Fibroblast of the aortic adventitia (primary cell): ENCODE measurements at regions not wholly inside any gene's neighbourhood (a gene's known extent, or its start where the extent isn't known, plus 50 kb on each side); places are given as distances from the start of the nearest gene placed in this dataset.
"Not testable (repeated sequence)": the region's sequence is repeated elsewhere in the genome, so short reads cannot be mapped to it uniquely, and the experiment has no call there.

Source experiments
- DNase-seq: peaks from one replicate; pipeline ENCODE4 v3.0.0-alpha.2; 2010; ENCODE audit warnings: low read depth
- H3K4me3 ChIP-seq: 2 replicates; pipeline ENCODE4 v1.5.1; 2011; ENCODE audit warnings: low read depth, mild to moderate bottlenecking, control low read depth, low read length, moderate library complexity
- TF ChIP-seq, protein P1 (sequence below): IDR thresholded peaks from 2 replicates; pipeline ENCODE4 v1.5.1; 2011; ENCODE audit warnings: mild to moderate bottlenecking, low read length, control low read depth, inconsistent platforms; ENCODE audit not compliant: insufficient read depth

DNA sequence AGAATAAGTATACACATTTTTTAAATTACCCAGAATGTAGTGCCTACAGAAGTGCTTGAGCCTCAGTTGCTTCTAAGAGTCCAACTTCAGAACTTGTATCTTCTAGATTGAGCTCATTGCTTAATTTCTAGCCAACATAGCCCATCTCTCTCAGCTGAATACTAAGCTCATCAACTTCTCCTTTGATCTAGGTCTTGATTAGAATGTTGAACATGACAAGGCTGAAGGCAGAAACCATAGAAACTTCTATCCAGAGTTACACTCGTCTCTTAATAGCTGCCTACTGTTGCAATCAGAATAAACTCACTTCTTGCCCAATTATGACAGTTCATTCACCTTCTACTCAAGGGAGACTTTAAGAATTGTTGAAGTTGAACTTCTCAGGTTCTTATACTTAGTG, 327.3 kb upstream of the THBS1 start:
- DNase-seq, result no peak
- TF ChIP-seq, protein P1, sequence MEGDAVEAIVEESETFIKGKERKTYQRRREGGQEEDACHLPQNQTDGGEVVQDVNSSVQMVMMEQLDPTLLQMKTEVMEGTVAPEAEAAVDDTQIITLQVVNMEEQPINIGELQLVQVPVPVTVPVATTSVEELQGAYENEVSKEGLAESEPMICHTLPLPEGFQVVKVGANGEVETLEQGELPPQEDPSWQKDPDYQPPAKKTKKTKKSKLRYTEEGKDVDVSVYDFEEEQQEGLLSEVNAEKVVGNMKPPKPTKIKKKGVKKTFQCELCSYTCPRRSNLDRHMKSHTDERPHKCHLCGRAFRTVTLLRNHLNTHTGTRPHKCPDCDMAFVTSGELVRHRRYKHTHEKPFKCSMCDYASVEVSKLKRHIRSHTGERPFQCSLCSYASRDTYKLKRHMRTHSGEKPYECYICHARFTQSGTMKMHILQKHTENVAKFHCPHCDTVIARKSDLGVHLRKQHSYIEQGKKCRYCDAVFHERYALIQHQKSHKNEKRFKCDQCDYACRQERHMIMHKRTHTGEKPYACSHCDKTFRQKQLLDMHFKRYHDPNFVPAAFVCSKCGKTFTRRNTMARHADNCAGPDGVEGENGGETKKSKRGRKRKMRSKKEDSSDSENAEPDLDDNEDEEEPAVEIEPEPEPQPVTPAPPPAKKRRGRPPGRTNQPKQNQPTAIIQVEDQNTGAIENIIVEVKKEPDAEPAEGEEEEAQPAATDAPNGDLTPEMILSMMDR, result no peak
- no peak overlapping the region for H3K4me3 ChIP-seq

DNA sequence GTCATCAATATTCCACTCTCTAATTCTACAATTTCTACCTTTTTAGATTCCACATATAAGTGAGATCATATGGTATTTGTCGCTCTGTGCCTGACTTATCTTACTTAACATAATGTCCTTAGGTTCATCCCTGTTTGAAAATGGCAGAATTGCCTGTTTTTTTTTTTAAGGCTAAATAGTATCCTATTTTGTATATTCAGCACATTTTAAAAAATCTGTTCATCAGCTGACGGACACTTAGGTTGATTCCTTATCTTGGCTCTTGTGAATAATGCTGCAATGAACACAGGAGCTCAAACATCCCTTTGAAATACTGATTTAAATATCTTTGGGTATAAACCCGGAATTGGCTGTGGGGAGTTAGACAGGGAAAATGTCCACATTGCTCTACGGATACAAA, 326.7 kb upstream of the THBS1 start:
- H3K4me3 ChIP-seq, result no peak overlapping the region
- no peak for DNase-seq
- TF ChIP-seq, protein P1, result no peak

DNA sequence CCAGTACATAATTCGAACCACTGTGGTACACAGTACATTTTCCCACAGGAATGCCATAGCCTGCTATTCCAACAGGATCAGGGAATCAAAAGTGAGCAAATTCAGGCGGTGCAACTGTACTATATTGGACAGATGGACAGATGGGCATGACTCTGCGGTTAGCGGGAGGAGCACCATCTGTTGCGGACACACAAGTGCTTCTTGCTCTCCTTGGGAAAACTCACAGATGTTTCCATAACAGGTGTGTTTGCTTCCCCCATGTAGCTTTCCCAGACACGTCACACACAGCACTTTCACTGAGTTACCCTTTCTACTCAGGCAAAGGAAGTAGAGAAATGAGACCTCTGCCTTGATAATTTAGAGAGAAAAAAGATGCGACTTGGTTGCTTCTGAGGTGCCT, 325.1 kb upstream of the THBS1 start:
- TF ChIP-seq, protein P1, result no peak
- DNase-seq, result no peak
- H3K4me3 ChIP-seq, result no peak overlapping the region

- no peak for DNase-seq
- TF ChIP-seq, protein P1, result no peak
- no peak overlapping the region for H3K4me3 ChIP-seq
These were observed 320.5 kb upstream of the THBS1 start for GRCh38 chr15:39260391-39260790.

- DNase-seq, result no peak
- no peak overlapping the region for H3K4me3 ChIP-seq
- TF ChIP-seq, protein P1, result no peak
These were observed 320.1 kb upstream of the THBS1 start for GRCh38 chr15:39260791-39261190.

DNA sequence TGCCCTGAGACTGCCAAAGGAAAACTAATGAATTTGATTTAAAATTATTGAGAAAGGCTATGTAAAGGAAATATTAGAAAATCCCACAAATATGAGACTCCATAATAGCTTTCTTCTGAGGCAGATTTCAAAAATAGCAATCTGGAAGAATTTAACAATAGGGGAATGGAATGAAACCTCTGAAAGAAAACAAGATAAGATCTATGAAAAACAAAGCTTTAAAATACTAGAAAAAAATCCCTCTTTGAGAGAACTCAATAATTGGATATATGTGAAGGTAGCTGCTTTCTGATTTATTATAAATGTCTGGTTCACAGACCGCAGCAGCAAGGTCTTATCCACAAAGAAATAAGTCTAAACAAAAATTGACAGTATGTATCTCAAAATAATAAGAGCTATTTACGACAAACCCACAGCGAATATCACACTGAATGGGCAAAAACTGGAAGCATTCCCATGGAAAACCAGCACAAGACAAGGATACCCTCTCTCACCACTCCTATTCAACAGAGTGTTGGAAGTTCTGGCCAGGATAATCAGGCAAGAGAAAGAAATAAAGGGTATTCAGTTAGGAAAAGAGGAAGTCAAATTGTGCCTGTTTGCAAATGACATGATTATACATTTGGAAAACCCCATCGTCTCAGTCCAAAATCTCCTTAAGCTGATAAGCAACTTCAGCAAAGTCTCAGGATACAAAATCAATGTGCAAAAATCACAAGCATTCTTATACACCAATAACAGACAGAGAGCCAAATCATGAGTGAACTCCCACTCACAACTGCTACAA, 319.3 kb upstream of the THBS1 start:
- H3K4me3 ChIP-seq, result not testable (repeated sequence)

DNA sequence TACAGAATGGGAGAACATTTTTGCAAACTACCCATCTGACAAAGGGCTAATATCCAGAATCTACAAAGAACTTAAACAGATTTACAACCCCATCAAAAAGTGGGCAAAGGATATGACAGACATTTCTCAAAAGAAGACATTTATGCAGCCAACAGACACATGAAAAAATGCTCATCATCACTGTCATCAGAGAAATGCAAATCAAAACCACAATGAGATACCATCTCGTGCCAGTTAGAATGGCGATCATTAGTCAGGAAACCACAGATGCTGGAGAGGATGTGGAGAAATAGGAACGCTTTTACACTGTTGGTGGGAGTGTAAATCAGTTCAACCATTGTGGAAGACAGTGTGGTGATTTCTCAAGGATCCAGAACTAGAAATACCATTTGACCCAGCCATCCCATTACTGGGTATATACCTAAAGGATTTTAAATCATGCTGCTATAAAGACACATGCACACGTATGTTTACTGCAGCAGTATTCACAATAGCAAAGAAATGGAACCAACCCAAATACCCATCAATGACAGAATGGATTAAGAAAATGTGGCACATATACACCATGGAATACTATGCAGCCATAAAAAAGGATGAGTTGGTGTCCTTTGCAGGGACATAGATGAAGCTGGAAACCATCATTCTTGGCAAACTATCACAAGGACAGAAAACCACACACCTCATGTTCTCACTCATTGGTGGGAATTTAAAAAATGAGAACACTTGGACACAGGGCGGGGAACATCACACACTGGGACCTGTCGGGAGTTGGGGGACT, 317.7 kb upstream of the THBS1 start:
- not testable (repeated sequence) for H3K4me3 ChIP-seq, DNase-seq

More for the DNA sequence above, 319.3 kb upstream of the THBS1 start:
- peak; percentile 67 for DNase-seq
